D341Med (cell line): ENCODE measurements at regions not wholly inside any gene's neighbourhood (a gene's known extent, or its start where the extent isn't known, plus 50 kb on each side); places are given as distances from the start of the nearest gene placed in this dataset.

Experiments
- DNase-seq: peaks from one replicate; pipeline ENCODE4 v3.0.0; 2012; ENCODE audit warnings: low spot score

GRCh38 chr16:32401211-32401610 lies 148.1 kb downstream of the TP53TG3D start:
- peak; percentile 0 for DNase-seq
